ENCODE measurements at regions not wholly inside any gene's neighbourhood (a gene's known extent, or its start where the extent isn't known, plus 50 kb on each side); places are given as distances from the start of the nearest gene placed in this dataset.

DNA sequence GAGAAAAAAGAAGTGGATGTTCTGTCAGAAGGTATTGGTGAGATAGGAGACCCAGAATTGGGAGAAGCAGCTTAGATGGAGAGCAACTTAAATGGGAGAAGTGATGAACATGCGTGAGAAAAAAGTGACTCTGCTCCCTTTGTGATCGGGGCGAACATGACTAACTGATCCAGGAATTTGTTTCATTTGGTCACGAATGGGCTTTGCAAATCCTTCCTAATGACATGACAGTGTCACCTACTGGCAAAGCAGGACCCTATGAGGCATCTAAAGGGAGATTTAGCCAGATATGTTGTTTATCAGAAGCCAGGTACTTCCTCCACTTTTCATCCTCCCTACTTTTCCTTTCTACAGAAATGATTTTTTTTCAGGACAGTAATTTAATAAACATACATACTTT, 787.4 kb upstream of the RGMB start:
- TF ChIP-seq, protein P1, sequence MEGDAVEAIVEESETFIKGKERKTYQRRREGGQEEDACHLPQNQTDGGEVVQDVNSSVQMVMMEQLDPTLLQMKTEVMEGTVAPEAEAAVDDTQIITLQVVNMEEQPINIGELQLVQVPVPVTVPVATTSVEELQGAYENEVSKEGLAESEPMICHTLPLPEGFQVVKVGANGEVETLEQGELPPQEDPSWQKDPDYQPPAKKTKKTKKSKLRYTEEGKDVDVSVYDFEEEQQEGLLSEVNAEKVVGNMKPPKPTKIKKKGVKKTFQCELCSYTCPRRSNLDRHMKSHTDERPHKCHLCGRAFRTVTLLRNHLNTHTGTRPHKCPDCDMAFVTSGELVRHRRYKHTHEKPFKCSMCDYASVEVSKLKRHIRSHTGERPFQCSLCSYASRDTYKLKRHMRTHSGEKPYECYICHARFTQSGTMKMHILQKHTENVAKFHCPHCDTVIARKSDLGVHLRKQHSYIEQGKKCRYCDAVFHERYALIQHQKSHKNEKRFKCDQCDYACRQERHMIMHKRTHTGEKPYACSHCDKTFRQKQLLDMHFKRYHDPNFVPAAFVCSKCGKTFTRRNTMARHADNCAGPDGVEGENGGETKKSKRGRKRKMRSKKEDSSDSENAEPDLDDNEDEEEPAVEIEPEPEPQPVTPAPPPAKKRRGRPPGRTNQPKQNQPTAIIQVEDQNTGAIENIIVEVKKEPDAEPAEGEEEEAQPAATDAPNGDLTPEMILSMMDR (IDR thresholded peaks at IDR 0.05; ENCODE audit: low read depth, low read length, missing input control), result no peak
- TF ChIP-seq, protein P2, sequence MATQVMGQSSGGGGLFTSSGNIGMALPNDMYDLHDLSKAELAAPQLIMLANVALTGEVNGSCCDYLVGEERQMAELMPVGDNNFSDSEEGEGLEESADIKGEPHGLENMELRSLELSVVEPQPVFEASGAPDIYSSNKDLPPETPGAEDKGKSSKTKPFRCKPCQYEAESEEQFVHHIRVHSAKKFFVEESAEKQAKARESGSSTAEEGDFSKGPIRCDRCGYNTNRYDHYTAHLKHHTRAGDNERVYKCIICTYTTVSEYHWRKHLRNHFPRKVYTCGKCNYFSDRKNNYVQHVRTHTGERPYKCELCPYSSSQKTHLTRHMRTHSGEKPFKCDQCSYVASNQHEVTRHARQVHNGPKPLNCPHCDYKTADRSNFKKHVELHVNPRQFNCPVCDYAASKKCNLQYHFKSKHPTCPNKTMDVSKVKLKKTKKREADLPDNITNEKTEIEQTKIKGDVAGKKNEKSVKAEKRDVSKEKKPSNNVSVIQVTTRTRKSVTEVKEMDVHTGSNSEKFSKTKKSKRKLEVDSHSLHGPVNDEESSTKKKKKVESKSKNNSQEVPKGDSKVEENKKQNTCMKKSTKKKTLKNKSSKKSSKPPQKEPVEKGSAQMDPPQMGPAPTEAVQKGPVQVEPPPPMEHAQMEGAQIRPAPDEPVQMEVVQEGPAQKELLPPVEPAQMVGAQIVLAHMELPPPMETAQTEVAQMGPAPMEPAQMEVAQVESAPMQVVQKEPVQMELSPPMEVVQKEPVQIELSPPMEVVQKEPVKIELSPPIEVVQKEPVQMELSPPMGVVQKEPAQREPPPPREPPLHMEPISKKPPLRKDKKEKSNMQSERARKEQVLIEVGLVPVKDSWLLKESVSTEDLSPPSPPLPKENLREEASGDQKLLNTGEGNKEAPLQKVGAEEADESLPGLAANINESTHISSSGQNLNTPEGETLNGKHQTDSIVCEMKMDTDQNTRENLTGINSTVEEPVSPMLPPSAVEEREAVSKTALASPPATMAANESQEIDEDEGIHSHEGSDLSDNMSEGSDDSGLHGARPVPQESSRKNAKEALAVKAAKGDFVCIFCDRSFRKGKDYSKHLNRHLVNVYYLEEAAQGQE (IDR thresholded peaks at IDR 0.05), result no peak
- TF ChIP-seq RXRA (IDR thresholded peaks at IDR 0.05), result no peak
- no peak for TF ChIP-seq GABPA (IDR thresholded peaks at IDR 0.05 in 1 of 2, conservative IDR thresholded peaks at IDR 0.05 in 1 of 2)
- no peak for TF ChIP-seq YY1 (IDR thresholded peaks at IDR 0.05)
- TF ChIP-seq MAX (IDR thresholded peaks at IDR 0.05), result no peak
- no peak for TF ChIP-seq FOXA1 (IDR thresholded peaks at IDR 0.05)
- TF ChIP-seq TAF1 (conservative IDR thresholded peaks at IDR 0.05), result no peak
- TF ChIP-seq HNF4G (IDR thresholded peaks at IDR 0.05), result no peak
- TF ChIP-seq, protein P3, sequence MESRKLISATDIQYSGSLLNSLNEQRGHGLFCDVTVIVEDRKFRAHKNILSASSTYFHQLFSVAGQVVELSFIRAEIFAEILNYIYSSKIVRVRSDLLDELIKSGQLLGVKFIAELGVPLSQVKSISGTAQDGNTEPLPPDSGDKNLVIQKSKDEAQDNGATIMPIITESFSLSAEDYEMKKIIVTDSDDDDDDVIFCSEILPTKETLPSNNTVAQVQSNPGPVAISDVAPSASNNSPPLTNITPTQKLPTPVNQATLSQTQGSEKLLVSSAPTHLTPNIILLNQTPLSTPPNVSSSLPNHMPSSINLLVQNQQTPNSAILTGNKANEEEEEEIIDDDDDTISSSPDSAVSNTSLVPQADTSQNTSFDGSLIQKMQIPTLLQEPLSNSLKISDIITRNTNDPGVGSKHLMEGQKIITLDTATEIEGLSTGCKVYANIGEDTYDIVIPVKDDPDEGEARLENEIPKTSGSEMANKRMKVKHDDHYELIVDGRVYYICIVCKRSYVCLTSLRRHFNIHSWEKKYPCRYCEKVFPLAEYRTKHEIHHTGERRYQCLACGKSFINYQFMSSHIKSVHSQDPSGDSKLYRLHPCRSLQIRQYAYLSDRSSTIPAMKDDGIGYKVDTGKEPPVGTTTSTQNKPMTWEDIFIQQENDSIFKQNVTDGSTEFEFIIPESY (IDR thresholded peaks at IDR 0.05), result no peak
- no peak for TF ChIP-seq JUND (IDR thresholded peaks at IDR 0.05)

Measured in liver (tissue), 3 donors.